Loucy (cell line): ENCODE measurements at regions not wholly inside any gene's neighbourhood (a gene's known extent, or its start where the extent isn't known, plus 50 kb on each side); places are given as distances from the start of the nearest gene placed in this dataset.

Experiments used
- H2AFZ ChIP-seq: fragments of 200-600 bp; sonication (generic); 2 replicates; pipeline ENCODE4 v1.6.0; 2016; ENCODE audit warnings: antibody characterized with exemption, mild to moderate bottlenecking, low read length, moderate library complexity
- H3F3A ChIP-seq: fragments of 200-600 bp; 2 replicates; pipeline ENCODE4 v1.6.0; 2016; ENCODE audit warnings: antibody characterized with exemption, low read depth, mild to moderate bottlenecking
- H3K27me3 ChIP-seq: fragments of 200-600 bp; sonication (generic); 2 replicates; pipeline ENCODE4 v1.6.1; 2014; ENCODE audit warnings: low read length, mild to moderate bottlenecking; ENCODE audit not compliant: insufficient read depth, poor library complexity, severe bottlenecking
- H3K36me3 ChIP-seq: fragments of 200-600 bp; sonication (generic); 2 replicates; pipeline ENCODE4 v1.6.1; 2016; ENCODE audit warnings: low read length; ENCODE audit not compliant: insufficient read depth
- H3K4me1 ChIP-seq: fragments of 200-600 bp; sonication (generic); 2 replicates; pipeline ENCODE4 v1.5.1; 2014; ENCODE audit warnings: low read length, mild to moderate bottlenecking; ENCODE audit not compliant: insufficient read depth, poor library complexity, severe bottlenecking
- H3K4me2 ChIP-seq: fragments of 200-600 bp; sonication (generic); 2 replicates; pipeline ENCODE4 v1.6.0; 2014; ENCODE audit warnings: antibody characterized with exemption, low read length, low read depth, mild to moderate bottlenecking; ENCODE audit not compliant: poor library complexity, severe bottlenecking
- H3K4me3 ChIP-seq: fragments of 200-600 bp; sonication (generic); 2 replicates; pipeline ENCODE4 v1.5.1; 2014; ENCODE audit warnings: low read length, mild to moderate bottlenecking, mixed read lengths; ENCODE audit not compliant: poor library complexity, severe bottlenecking
- H3K79me2 ChIP-seq: fragments of 200-600 bp; sonication (generic); 2 replicates; pipeline ENCODE4 v1.6.1; 2014; ENCODE audit warnings: low read length; ENCODE audit not compliant: insufficient read depth
- H3K9ac ChIP-seq: fragments of 200-600 bp; sonication (generic); 2 replicates; pipeline ENCODE4 v1.6.0; 2014; ENCODE audit warnings: mild to moderate bottlenecking, low read depth, low read length, moderate library complexity; ENCODE audit not compliant: poor library complexity, severe bottlenecking
- H3K9me2 ChIP-seq: fragments of 200-600 bp; sonication (generic); replicated peaks from 2 replicates; pipeline ENCODE4 v1.6.1; 2016; ENCODE audit warnings: low read depth, low read length, mixed read lengths
- H3K9me3 ChIP-seq: fragments of 200-600 bp; sonication (generic); 2 replicates; pipeline ENCODE4 v1.6.1; 2014; ENCODE audit warnings: mild to moderate bottlenecking, antibody characterized with exemption, low read length, low read depth; ENCODE audit not compliant: insufficient read depth
- H4K20me1 ChIP-seq: fragments of 200-600 bp; sonication (generic); 2 replicates; pipeline ENCODE4 v1.6.0; 2014; ENCODE audit warnings: antibody characterized with exemption, low read length, mild to moderate bottlenecking; ENCODE audit not compliant: insufficient read depth, poor library complexity, severe bottlenecking
- EZH2phosphoT487 ChIP-seq: fragments of 200-600 bp; IDR thresholded peaks from 2 replicates; pipeline ENCODE4 v1.6.1; 2018; ENCODE audit warnings: antibody characterized with exemption, mild to moderate bottlenecking, moderate library complexity, borderline replicate concordance
- TF ChIP-seq, protein P1 (sequence below): fragments of 200-600 bp; sonication (generic); conservative IDR thresholded peaks from 2 replicates; pipeline ENCODE4 v1.5.1; 2014; ENCODE audit warnings: mild to moderate bottlenecking, antibody characterized with exemption, low read length

DNA sequence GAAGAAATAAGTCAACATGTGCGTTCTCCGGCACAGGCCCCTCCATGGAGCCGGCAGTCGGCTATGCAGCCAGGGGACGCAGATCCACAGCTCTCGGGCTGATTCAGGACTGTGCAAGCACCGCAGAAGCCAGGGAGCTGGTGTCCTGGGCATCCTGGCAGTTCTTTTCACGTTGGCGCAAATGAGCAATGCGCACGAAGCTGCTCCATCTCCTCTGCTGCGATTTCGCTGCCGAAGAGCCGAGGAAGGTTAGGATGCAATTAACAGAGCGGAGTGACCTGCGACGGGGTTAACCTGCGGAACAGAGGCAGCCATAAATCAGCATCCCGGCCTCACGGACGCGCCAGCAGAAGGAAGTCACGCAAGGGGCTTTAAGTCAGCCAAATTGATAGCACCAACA is 107.1 kb upstream of the POU3F3 start:
- H3K9me3 ChIP-seq: no peaks in the 10 kb centered on the region
- H3K4me2 ChIP-seq: no peak overlapping the region
- no peaks in the 10 kb centered on the region for H3K79me2 ChIP-seq
- H3K9ac ChIP-seq: no peak overlapping the region
- H2AFZ ChIP-seq: no peak overlapping the region
- no peaks in the 10 kb centered on the region for H3K27me3 ChIP-seq
- no peaks in the 10 kb centered on the region for H3K4me1 ChIP-seq
- TF ChIP-seq, protein P1, sequence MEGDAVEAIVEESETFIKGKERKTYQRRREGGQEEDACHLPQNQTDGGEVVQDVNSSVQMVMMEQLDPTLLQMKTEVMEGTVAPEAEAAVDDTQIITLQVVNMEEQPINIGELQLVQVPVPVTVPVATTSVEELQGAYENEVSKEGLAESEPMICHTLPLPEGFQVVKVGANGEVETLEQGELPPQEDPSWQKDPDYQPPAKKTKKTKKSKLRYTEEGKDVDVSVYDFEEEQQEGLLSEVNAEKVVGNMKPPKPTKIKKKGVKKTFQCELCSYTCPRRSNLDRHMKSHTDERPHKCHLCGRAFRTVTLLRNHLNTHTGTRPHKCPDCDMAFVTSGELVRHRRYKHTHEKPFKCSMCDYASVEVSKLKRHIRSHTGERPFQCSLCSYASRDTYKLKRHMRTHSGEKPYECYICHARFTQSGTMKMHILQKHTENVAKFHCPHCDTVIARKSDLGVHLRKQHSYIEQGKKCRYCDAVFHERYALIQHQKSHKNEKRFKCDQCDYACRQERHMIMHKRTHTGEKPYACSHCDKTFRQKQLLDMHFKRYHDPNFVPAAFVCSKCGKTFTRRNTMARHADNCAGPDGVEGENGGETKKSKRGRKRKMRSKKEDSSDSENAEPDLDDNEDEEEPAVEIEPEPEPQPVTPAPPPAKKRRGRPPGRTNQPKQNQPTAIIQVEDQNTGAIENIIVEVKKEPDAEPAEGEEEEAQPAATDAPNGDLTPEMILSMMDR: no peak
- TF ChIP-seq EZH2phosphoT487: no peak
- H3F3A ChIP-seq: no peaks in the 10 kb centered on the region
- H3K9me2 ChIP-seq: no peaks in the 10 kb centered on the region
- H4K20me1 ChIP-seq: no peaks in the 10 kb centered on the region
- H3K36me3 ChIP-seq: no peaks in the 10 kb centered on the region
- H3K4me3 ChIP-seq: no peak overlapping the region

DNA sequence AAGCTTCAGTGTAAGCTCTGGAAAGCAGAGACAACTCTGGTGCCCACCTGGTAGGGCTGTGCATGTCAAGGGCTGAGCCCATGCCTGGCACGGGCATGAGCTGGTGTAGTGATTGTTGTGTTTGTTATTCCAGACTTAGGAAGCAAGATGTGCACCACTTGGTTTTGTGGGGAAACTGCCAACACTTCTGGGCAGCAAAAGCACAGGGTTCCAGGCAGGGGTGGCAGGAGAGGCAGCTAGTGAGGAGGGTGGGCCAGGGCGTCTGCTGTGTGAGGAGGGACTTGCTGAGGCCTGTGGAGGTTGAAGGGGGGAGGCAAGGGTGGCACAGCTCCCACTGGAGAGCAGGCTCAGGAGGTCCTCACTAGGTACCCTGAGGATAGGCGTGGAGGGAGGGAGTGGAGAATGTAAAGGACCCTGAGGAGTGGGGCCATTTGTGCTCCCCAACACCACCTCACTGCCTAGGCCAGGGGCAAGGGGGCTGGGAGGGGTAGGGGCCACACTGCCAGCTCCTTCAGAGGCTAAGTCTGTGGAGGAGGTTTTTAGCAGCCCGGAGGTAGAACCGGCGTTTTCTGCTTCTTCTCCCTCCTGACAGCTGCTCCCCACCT is 104.0 kb upstream of the POU3F3 start:
- Histone ChIP-seq H3K9ac (no peak overlapping the region), H3K9me2 (no peaks in the 10 kb centered on the region), H3K4me1 (peaks cover 6% of the 10 kb centered on the region), H3K4me2 (no peak overlapping the region), H4K20me1 (no peaks in the 10 kb centered on the region), H2AFZ (0 out of 2 replicates have a peak overlapping the region, but pooled peaks have one; percentile 38), H3K9me3 (no peaks in the 10 kb centered on the region), H3F3A (no peaks in the 10 kb centered on the region), H3K36me3 (no peaks in the 10 kb centered on the region), H3K79me2 (no peaks in the 10 kb centered on the region), H3K27me3 (no peaks in the 10 kb centered on the region), H3K4me3 (no peak overlapping the region)
- no peak for TF ChIP-seq EZH2phosphoT487
- TF ChIP-seq, protein P1: no peak

DNA sequence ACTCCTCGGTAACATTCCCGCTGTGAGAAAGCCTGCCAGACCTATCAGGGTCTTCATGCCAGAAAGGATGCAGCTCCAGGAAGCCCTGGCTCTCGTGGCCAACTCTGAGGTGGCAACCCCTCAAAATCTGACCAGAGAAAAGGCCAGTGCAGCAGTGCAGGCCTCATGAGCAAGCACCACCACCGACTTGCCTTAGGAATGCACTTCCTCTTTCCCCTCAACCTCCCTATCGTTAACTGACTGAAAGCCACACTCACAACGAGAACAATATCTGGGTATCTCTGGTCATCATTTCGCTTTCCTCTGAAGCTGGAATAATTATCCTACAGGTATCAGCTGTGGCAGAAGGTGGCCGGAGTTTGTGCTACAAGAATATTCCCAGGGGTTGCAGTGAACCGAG is 101.4 kb upstream of the POU3F3 start:
- H3K9ac ChIP-seq: no peak overlapping the region
- H3K4me1 ChIP-seq: peaks cover 12% of the 10 kb centered on the region
- H2AFZ ChIP-seq: no peak overlapping the region
- no peaks in the 10 kb centered on the region for H3K79me2 ChIP-seq
- no peak overlapping the region for H3K4me3 ChIP-seq
- TF ChIP-seq, protein P1: no peak
- no peak for TF ChIP-seq EZH2phosphoT487
- H3K9me2 ChIP-seq: no peaks in the 10 kb centered on the region
- no peaks in the 10 kb centered on the region for H4K20me1 ChIP-seq
- no peaks in the 10 kb centered on the region for H3F3A ChIP-seq
- no peak overlapping the region for H3K4me2 ChIP-seq
- no peaks in the 10 kb centered on the region for H3K36me3 ChIP-seq
- H3K27me3 ChIP-seq: no peaks in the 10 kb centered on the region
- H3K9me3 ChIP-seq: no peaks in the 10 kb centered on the region
